ENCODE measurements at regions not wholly inside any gene's neighbourhood (a gene's known extent, or its start where the extent isn't known, plus 50 kb on each side); places are given as distances from the start of the nearest gene placed in this dataset.
"Not testable (repeated sequence)": the region's sequence is repeated elsewhere in the genome, so short reads cannot be mapped to it uniquely, and the experiment has no call there.

DNA sequence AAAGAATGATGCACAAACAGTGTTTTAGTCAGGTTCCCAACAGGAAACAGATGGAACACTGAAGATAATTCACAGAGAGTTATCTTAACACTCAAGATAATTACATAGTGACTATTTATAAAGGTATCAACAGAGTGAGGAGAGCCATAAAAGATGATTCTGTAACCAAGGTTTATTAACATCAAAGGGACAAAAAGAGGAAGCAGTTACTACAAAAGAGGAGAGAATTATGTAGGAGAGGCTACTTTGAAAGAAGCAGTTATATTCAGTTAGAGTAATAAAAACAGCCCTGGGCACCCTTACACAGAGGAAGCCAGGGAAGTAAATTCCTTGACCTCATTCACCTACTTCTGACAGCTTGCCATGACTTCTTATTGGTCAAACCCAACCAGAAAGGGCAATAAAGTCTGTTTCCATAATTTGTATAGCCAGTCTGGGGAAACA is 326.5 kb upstream of the SLC39A10 start:
- Histone ChIP-seq H3K4me3 (no peak overlapping the region), H3K27ac (no peak overlapping the region), H3K36me3 (peaks cover 3% of the 10 kb centered on the region), H3K4me1 (no peaks in the 10 kb centered on the region), H3K27me3 (no peaks in the 10 kb centered on the region), H3K9me3 (no peaks in the 10 kb centered on the region)
- intact Hi-C loops (cut with DNase I; ENCODE audit: low total_unique reads), result no loop called here
- DNase-seq (ENCODE audit: low spot score in 2 of 2), result no peak
- TF ChIP-seq, protein P1, sequence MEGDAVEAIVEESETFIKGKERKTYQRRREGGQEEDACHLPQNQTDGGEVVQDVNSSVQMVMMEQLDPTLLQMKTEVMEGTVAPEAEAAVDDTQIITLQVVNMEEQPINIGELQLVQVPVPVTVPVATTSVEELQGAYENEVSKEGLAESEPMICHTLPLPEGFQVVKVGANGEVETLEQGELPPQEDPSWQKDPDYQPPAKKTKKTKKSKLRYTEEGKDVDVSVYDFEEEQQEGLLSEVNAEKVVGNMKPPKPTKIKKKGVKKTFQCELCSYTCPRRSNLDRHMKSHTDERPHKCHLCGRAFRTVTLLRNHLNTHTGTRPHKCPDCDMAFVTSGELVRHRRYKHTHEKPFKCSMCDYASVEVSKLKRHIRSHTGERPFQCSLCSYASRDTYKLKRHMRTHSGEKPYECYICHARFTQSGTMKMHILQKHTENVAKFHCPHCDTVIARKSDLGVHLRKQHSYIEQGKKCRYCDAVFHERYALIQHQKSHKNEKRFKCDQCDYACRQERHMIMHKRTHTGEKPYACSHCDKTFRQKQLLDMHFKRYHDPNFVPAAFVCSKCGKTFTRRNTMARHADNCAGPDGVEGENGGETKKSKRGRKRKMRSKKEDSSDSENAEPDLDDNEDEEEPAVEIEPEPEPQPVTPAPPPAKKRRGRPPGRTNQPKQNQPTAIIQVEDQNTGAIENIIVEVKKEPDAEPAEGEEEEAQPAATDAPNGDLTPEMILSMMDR (IDR thresholded peaks at IDR 0.05), result no peak
- TF ChIP-seq POLR2AphosphoS5 (IDR thresholded peaks at IDR 0.05) (no peak), POLR2A (IDR thresholded peaks at IDR 0.05) (no peak)

DNA sequence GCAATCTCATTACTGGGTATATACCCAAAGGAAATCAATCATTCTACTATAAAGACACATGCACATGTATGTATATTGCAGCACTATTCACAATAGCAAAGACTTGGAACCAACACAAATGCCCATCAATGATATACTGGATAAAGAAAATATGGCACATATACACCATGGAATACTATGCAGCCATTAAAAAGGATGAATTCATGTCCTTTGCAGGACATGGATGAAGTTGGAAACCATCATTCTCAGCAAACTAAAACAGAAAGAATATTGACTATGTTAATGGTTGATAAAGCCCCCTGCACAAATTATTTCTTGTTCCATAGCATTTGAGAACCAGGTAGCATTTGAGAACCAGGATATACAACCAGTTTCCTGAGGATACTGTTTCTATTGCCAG is 327.2 kb upstream of the SLC39A10 start:
- H3K27me3 ChIP-seq; H3K36me3 ChIP-seq; H3K9me3 ChIP-seq; H3K4me3 ChIP-seq; DNase-seq (ENCODE audit: low spot score in 2 of 2); H3K27ac ChIP-seq; H3K4me1 ChIP-seq; intact Hi-C loops (cut with DNase I; ENCODE audit: low total_unique reads): not testable (repeated sequence)

DNA sequence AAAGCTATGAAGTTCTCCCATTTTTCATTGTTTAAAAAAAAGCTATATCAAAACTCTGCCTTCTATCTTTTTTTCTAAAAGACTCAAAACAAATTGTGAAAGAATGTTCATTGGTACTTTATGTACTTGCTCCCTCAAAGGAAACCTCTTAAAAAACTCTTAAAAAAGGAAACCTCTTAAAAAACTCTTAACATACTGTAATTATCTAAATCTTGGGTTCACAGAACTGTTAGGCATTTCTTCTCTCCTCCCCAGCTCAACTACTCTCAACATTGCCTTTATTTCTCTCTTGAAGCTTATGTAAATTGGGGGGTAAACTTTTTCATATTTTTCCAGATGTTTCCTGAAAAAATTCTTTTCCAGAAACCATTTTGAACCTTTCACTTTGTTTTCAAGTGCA is 330.5 kb upstream of the SLC39A10 start:
- Histone ChIP-seq H3K27me3 (no peaks in the 10 kb centered on the region), H3K27ac (no peak overlapping the region), H3K4me3 (no peak overlapping the region), H3K9me3 (no peaks in the 10 kb centered on the region), H3K36me3 (peaks cover 3% of the 10 kb centered on the region), H3K4me1 (no peaks in the 10 kb centered on the region)
- no peak for TF ChIP-seq POLR2AphosphoS5 (IDR thresholded peaks at IDR 0.05)
- TF ChIP-seq, protein P1 (IDR thresholded peaks at IDR 0.05), result no peak
- TF ChIP-seq POLR2A (IDR thresholded peaks at IDR 0.05), result no peak
- intact Hi-C loops (cut with DNase I; ENCODE audit: low total_unique reads), result no loop called here
- DNase-seq (ENCODE audit: low spot score in 2 of 2), result no peak

DNA sequence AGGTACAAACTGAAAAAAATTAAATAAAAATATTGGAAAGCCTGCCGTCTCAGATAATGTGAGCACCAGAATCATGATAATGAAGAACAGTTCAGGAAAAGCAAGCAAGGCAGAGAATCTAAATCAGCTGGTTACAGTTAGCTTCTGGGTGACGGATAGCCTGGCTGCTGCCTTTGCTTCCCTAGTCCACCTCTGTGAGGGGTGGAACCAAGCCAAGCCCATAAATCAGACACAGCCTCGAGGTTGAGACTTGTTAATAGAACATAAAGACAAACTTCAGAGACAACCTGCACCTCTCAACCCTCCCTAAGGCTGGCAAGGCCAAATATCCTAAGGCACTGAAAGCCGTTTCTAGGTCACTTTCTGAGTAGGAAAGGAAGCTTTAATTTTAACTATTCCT is 334.7 kb upstream of the SLC39A10 start:
- H3K36me3 ChIP-seq, result no peaks in the 10 kb centered on the region
- H3K4me1 ChIP-seq, result no peaks in the 10 kb centered on the region
- DNase-seq (ENCODE audit: low spot score in 2 of 2), result peak in 1 of 2 donors; percentile 18
- no peak overlapping the region for H3K4me3 ChIP-seq
- no peak overlapping the region for H3K27ac ChIP-seq
- TF ChIP-seq, protein P1 (IDR thresholded peaks at IDR 0.05), result no peak
- no peak for TF ChIP-seq POLR2AphosphoS5 (IDR thresholded peaks at IDR 0.05)
- no peak for TF ChIP-seq POLR2A (IDR thresholded peaks at IDR 0.05)
- intact Hi-C loops (cut with DNase I; ENCODE audit: low total_unique reads), result no loop called here
- H3K9me3 ChIP-seq, result no peaks in the 10 kb centered on the region
- H3K27me3 ChIP-seq, result no peaks in the 10 kb centered on the region

DNA sequence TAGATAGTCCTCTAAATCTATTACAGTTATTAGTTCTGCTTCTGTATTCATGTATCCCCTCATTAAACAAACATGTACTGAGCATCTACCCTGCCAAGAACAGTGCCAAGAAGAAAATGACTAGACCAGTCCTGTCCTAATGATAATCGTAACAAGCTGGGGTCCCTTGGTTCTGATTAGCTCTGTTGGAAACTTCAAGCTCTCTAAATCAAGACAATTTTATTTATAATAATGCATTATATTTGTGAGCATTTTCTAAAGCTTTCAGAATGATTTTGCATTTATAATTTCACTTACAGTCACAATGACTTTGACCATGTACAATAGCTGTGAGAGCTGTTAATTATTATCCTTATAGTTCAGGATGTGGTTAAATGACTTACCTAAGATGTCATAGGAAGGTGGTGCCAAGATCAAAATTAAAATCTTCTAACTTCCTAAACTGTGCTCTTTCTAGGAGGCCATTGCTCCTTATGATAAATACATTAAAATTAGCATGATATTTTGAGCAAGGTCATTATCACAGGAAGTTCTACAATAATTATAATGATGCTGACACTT is 336.5 kb upstream of the SLC39A10 start:
- TF ChIP-seq, protein P1 (IDR thresholded peaks at IDR 0.05), result no peak
- TF ChIP-seq POLR2AphosphoS5 (IDR thresholded peaks at IDR 0.05), result no peak
- intact Hi-C loops (cut with DNase I; ENCODE audit: low total_unique reads), result no loop called here
- H3K9me3 ChIP-seq, result no peaks in the 10 kb centered on the region
- no peaks in the 10 kb centered on the region for H3K27me3 ChIP-seq
- no peak for DNase-seq (ENCODE audit: low spot score in 2 of 2)
- no peak overlapping the region for H3K4me3 ChIP-seq
- H3K36me3 ChIP-seq, result no peaks in the 10 kb centered on the region
- no peaks in the 10 kb centered on the region for H3K4me1 ChIP-seq
- H3K27ac ChIP-seq, result no peak overlapping the region

All from breast epithelium (tissue), 4 donors.